Esophagus muscularis mucosa (tissue), 4 donors: ENCODE measurements at regions not wholly inside any gene's neighbourhood (a gene's known extent, or its start where the extent isn't known, plus 50 kb on each side); places are given as distances from the start of the nearest gene placed in this dataset.
A peak's percentile ranks its signal among the peaks of the same experiment; 100 is the strongest.

Experiments
- DNase-seq: peaks from one replicate; pipeline ENCODE4 v3.0.0-alpha.2; 2017; ENCODE audit errors: extremely low spot score
- H3K27ac ChIP-seq, 4 donors: fragments of 200-600 bp; sonication (generic); replicated peaks in 1 of 4; 1 replicate in 3 of 4; 2 replicates in 1 of 4; pipeline ENCODE4 v1.5.1; 2016 to 2019; ENCODE audit warnings: mild to moderate bottlenecking in 1 of 4
- H3K27me3 ChIP-seq, 4 donors: fragments of 200-600 bp; sonication (generic); one replicate each; pipeline versions ENCODE4 v1.5.1 to v1.6.0; 2016 to 2019
- H3K36me3 ChIP-seq, 4 donors: fragments of 200-600 bp; sonication (generic); one replicate each; pipeline ENCODE4 v1.5.1; 2016 to 2019
- H3K4me1 ChIP-seq, 4 donors: fragments of 200-600 bp; sonication (generic); one replicate each; pipeline ENCODE4 v1.5.1; 2016 to 2019
- H3K4me3 ChIP-seq, 4 donors: fragments of 200-600 bp; sonication (generic); 1 replicate in 2 of 4; 2 replicates in 2 of 4; pipeline ENCODE4 v1.5.1; 2016 to 2019; ENCODE audit warnings: mild to moderate bottlenecking in 4 of 4, moderate library complexity in 1 of 4
- H3K9me3 ChIP-seq, 4 donors: fragments of 200-600 bp; sonication (generic); 1 replicate in 3 of 4; 2 replicates in 1 of 4; pipeline ENCODE4 v1.5.1; 2016 to 2019
- EP300 ChIP-seq: sonication (generic); formaldehyde crosslinking; IDR thresholded peaks from one replicate; pipeline ENCODE4 v1.6.1; 2017; ENCODE audit warnings: antibody characterized with exemption
- POLR2A ChIP-seq: fragments of 450-650 bp; IDR thresholded peaks from one replicate; pipeline ENCODE4 v1.6.1; 2017; ENCODE audit warnings: antibody characterized with exemption, moderate library complexity, mild to moderate bottlenecking, low read depth
- POLR2AphosphoS5 ChIP-seq, 2 donors: sonication (generic); formaldehyde crosslinking; IDR thresholded peaks; one replicate each; pipeline ENCODE4 v1.6.1; 2017; ENCODE audit warnings: antibody characterized with exemption in 2 of 2
- WGBS: methylation state at CpG from one replicate; pipeline ENCODE4 v1.1.5; 2018; 5-methylcytosine and 5-hydroxymethylcytosine counted together
- intact Hi-C: fragments of 100-400 bp; cut with DNase I; formaldehyde crosslinking; loops from one replicate; pipeline ENCODE4 v1.15.1; 2023
- TF ChIP-seq, protein P1 (sequence below), 3 experiments: fragments of 200-600 bp in 2 of 3; fragments of 450-650 bp in 1 of 3; sonication (generic) in 2 of 3; IDR thresholded peaks; one replicate each; pipeline ENCODE4 v1.5.1; 2017 to 2019; ENCODE audit warnings: antibody characterized with exemption in 3 of 3, mild to moderate bottlenecking in 2 of 3, moderate library complexity in 1 of 3

DNA sequence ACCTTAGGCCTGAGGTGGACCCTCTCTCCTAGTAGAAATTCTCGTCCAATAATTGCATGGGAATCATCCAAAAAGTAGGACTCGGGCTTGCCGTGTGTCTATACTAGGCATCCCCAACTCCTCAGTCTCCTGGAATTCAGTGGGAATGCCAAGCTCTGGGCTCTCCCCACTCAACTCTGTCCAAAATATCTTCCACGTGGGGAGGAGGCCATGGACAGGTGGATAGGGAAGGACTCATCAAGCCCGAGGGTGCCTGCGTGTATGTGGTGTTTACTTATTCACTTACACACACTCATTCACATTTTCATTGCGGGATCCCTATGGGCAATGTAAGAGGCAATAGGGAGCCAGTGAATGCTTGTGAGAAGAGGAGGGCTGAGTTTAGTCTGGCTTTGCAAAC is 383.3 kb downstream of the MN1 start:
- DNase-seq, result no peak
- no peaks in the 10 kb centered on the region for H3K27me3 ChIP-seq
- WGBS, result 55% methylated on average over 7 of the region's 7 CpGs
- TF ChIP-seq, protein P1, sequence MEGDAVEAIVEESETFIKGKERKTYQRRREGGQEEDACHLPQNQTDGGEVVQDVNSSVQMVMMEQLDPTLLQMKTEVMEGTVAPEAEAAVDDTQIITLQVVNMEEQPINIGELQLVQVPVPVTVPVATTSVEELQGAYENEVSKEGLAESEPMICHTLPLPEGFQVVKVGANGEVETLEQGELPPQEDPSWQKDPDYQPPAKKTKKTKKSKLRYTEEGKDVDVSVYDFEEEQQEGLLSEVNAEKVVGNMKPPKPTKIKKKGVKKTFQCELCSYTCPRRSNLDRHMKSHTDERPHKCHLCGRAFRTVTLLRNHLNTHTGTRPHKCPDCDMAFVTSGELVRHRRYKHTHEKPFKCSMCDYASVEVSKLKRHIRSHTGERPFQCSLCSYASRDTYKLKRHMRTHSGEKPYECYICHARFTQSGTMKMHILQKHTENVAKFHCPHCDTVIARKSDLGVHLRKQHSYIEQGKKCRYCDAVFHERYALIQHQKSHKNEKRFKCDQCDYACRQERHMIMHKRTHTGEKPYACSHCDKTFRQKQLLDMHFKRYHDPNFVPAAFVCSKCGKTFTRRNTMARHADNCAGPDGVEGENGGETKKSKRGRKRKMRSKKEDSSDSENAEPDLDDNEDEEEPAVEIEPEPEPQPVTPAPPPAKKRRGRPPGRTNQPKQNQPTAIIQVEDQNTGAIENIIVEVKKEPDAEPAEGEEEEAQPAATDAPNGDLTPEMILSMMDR (IDR thresholded peaks at IDR 0.05), result no peak
- TF ChIP-seq EP300, result no peak
- TF ChIP-seq POLR2AphosphoS5 (IDR thresholded peaks at IDR 0.05), result no peak
- no peak for TF ChIP-seq POLR2A
- no peaks in the 10 kb centered on the region for H3K9me3 ChIP-seq
- no peak overlapping the region for H3K27ac ChIP-seq
- no peaks in the 10 kb centered on the region for H3K36me3 ChIP-seq
- H3K4me1 ChIP-seq, result peaks cover 10 to 30% (median 29%) of the 10 kb centered on the region in 4 donors
- no peak overlapping the region for H3K4me3 ChIP-seq
- intact Hi-C loops, result no loop called here

DNA sequence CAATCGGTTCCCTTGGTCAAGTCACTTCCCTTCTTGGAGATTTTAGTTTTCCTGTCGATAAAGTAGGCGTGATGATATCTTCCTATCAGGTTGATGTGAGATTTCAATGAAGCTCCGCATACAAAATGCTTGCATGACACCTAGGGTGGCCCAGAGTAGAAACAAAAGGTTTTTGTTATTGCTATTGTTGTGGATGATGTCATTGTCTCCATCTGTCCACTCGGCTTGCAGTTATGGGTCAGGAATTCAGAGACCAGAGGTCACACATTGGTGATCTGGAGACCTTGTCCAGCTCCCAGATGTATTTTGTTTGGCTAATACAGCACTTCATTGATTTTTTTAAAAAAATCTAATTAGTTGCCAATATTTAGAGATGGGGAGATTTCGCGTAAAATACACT is 382.1 kb downstream of the MN1 start:
- H3K9me3 ChIP-seq, result no peaks in the 10 kb centered on the region
- intact Hi-C loops, result no loop called here

GRCh38 chr22:27420195-27420816 is 381.2 kb downstream of the MN1 start:
- Histone ChIP-seq H3K36me3 (no peaks in the 10 kb centered on the region), H3K4me3 (no peak overlapping the region), H3K4me1 (peaks cover 10 to 30% (median 29%) of the 10 kb centered on the region in 4 donors), H3K9me3 (no peaks in the 10 kb centered on the region), H3K27ac (peak overlapping the region; percentile 66 to 79 (median 71)), H3K27me3 (no peaks in the 10 kb centered on the region)
- WGBS, result 61% methylated on average over 5 of the region's 6 CpGs
- TF ChIP-seq, protein P1 (IDR thresholded peaks at IDR 0.05), result no peak
- TF ChIP-seq POLR2AphosphoS5 (IDR thresholded peaks at IDR 0.05), result no peak
- no peak for TF ChIP-seq EP300
- TF ChIP-seq POLR2A, result no peak
- intact Hi-C loops, result no loop called here
- DNase-seq, result no peak

More for the DNA sequence above, 382.1 kb downstream of the MN1 start:
- Histone ChIP-seq H3K36me3 (no peaks in the 10 kb centered on the region), H3K4me3 (no peak overlapping the region), H3K27me3 (no peaks in the 10 kb centered on the region), H3K27ac (no peak overlapping the region), H3K4me1 (peaks cover 10 to 30% (median 29%) of the 10 kb centered on the region in 4 donors)
- TF ChIP-seq POLR2AphosphoS5 (IDR thresholded peaks at IDR 0.05), result no peak
- TF ChIP-seq POLR2A, result no peak
- TF ChIP-seq EP300, result no peak
- DNase-seq, result no peak
- WGBS, result 74% methylated on average over 7 of the region's 7 CpGs

- Histone ChIP-seq H3K9me3 (no peaks in the 10 kb centered on the region), H3K27ac (peak overlapping the region; percentile 66 to 79 (median 71)), H3K4me3 (peak overlapping the region in 3 of 4 donors; percentile 21 to 33 (median 22)), H3K4me1 (peaks cover 10 to 30% (median 29%) of the 10 kb centered on the region in 4 donors), H3K36me3 (no peaks in the 10 kb centered on the region), H3K27me3 (no peaks in the 10 kb centered on the region)
- 14% methylated on average over 20 of the region's 27 CpGs for WGBS
- intact Hi-C loops, result no loop called here
- peak; percentile 96 for DNase-seq
- TF ChIP-seq POLR2AphosphoS5 (IDR thresholded peaks at IDR 0.05), result peak; percentile 46 to 48
- TF ChIP-seq POLR2A, result no peak
Observed at GRCh38 chr22:27420817-27421361, 380.7 kb downstream of the MN1 start.

- no peak for TF ChIP-seq POLR2A
- TF ChIP-seq, protein P1 (IDR thresholded peaks at IDR 0.05), result no peak
- no peak for TF ChIP-seq EP300
- no peak for TF ChIP-seq POLR2AphosphoS5 (IDR thresholded peaks at IDR 0.05)
- H3K4me3 ChIP-seq, result no peak overlapping the region
Observed at GRCh38 chr22:27422442-27422841, 379.1 kb downstream of the MN1 start.

More at GRCh38 chr22:27422442-27422841, 379.1 kb downstream of the MN1 start:
- no peak overlapping the region for H3K27ac ChIP-seq
- H3K36me3 ChIP-seq, result no peaks in the 10 kb centered on the region
- intact Hi-C loops, result no loop called here
- H3K27me3 ChIP-seq, result no peaks in the 10 kb centered on the region
- no peak for DNase-seq
- H3K4me1 ChIP-seq, result peaks cover 10 to 19% (median 19%) of the 10 kb centered on the region in 4 donors
- H3K9me3 ChIP-seq, result peaks cover 0 to 2% (median under 1%) of the 10 kb centered on the region in 4 donors
